SU-DHL-6 (cell line): ENCODE measurements at regions not wholly inside any gene's neighbourhood (a gene's known extent, or its start where the extent isn't known, plus 50 kb on each side); places are given as distances from the start of the nearest gene placed in this dataset.

Experiments
- H2AFZ ChIP-seq: fragments of 200-600 bp; sonication (generic); 2 replicates; pipeline ENCODE4 v1.6.1; 2014; ENCODE audit warnings: low read depth, mild to moderate bottlenecking, moderate library complexity, mixed read lengths, antibody characterized with exemption, low read length; ENCODE audit not compliant: severe bottlenecking
- H3F3A ChIP-seq: fragments of 200-600 bp; shearing (Covaris generic); 2 replicates; pipeline ENCODE4 v1.6.0; 2016; ENCODE audit warnings: antibody characterized with exemption, mild to moderate bottlenecking; ENCODE audit not compliant: insufficient read depth
- H3K27ac ChIP-seq: fragments of 200-600 bp; sonication (generic); 2 replicates; pipeline ENCODE4 v1.5.1; 2016; ENCODE audit warnings: low read depth, mild to moderate bottlenecking, low read length, moderate library complexity, mixed read lengths
- H3K27me3 ChIP-seq: fragments of 200-600 bp; sonication (generic), shearing (Covaris generic); 2 replicates; pipeline ENCODE4 v1.6.0; 2014; ENCODE audit warnings: mild to moderate bottlenecking, low read length
- H3K36me3 ChIP-seq: fragments of 200-600 bp; sonication (generic); 2 replicates; pipeline ENCODE4 v1.6.1; 2014; ENCODE audit warnings: mild to moderate bottlenecking, low read length, mixed read lengths
- H3K4me2 ChIP-seq: fragments of 300-600, 200-600 bp; shearing (Covaris generic), sonication (generic); 2 replicates; pipeline ENCODE4 v1.6.0; 2014; ENCODE audit warnings: low read length, low read depth, mild to moderate bottlenecking; ENCODE audit not compliant: poor library complexity, severe bottlenecking
- H3K4me3 ChIP-seq: fragments of 200-600 bp; sonication (generic); 2 replicates; pipeline ENCODE4 v1.5.1; 2014; ENCODE audit warnings: antibody characterized with exemption, low read length, mild to moderate bottlenecking, mixed read lengths; ENCODE audit not compliant: insufficient read depth, poor library complexity, severe bottlenecking
- H3K79me2 ChIP-seq: fragments of 200-600 bp; sonication (generic); 2 replicates; pipeline ENCODE4 v1.6.1; 2014; ENCODE audit warnings: mild to moderate bottlenecking, low read length, moderate library complexity; ENCODE audit not compliant: insufficient read depth
- H3K9ac ChIP-seq: fragments of 200-600 bp; sonication (generic); 2 replicates; pipeline ENCODE4 v1.7.0; 2014; ENCODE audit warnings: mild to moderate bottlenecking, low read length
- H3K9me2 ChIP-seq: fragments of 200-600 bp; sonication (generic); replicated peaks from 2 replicates; pipeline ENCODE4 v1.6.1; 2014; ENCODE audit warnings: low read length; ENCODE audit not compliant: insufficient read depth
- H3K9me3 ChIP-seq: fragments of 200-600 bp; sonication (generic); 2 replicates; pipeline ENCODE4 v1.6.1; 2014; ENCODE audit warnings: low read length, mixed read lengths; ENCODE audit not compliant: insufficient read depth
- H4K20me1 ChIP-seq: fragments of 200-600 bp; sonication (generic); 2 replicates; pipeline ENCODE4 v1.6.1; 2014; ENCODE audit warnings: low read depth, mild to moderate bottlenecking, antibody characterized with exemption, low read length, moderate library complexity, mixed read lengths
- EZH2phosphoT487 ChIP-seq: fragments of 200-600 bp; sonication (generic), shearing (Covaris generic); conservative IDR thresholded peaks from 2 replicates; pipeline ENCODE4 v1.6.1; 2018; ENCODE audit warnings: mild to moderate bottlenecking, antibody characterized with exemption, low read length, moderate library complexity, mixed read lengths
- TF ChIP-seq, protein P1 (sequence below): fragments of 200-600 bp; sonication (generic); IDR thresholded peaks from one replicate; pipeline ENCODE4 v1.5.1; 2017; ENCODE audit warnings: antibody characterized with exemption, mild to moderate bottlenecking, low read length, moderate library complexity; ENCODE audit not compliant: insufficient read depth, poor library complexity, severe bottlenecking

DNA sequence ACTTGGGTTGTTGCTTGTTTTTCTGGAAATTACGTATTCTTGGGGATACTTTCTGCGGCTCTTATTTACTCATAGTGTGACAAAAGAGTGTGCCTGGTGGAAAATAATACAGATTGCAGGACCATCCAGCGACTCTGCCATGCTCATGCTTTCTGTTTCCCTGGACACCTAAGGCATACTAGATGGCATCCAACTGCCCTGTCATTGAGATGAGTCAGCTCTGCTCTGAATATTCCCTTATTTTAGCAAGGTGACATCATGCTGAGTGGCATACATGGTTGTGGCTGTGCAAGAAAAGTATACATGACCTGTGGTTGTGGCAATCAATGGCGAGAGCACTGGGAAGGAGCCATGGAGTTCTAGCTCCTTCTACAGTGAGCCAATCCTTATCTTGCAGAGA, 471.0 kb downstream of the TMEM182 start:
- no peaks in the 10 kb centered on the region for H4K20me1 ChIP-seq
- H3F3A ChIP-seq = no peaks in the 10 kb centered on the region
- H3K36me3 ChIP-seq = no peaks in the 10 kb centered on the region
- no peak overlapping the region for H3K4me2 ChIP-seq
- no peak overlapping the region for H2AFZ ChIP-seq
- H3K9me2 ChIP-seq = no peaks in the 10 kb centered on the region
- H3K9me3 ChIP-seq = no peaks in the 10 kb centered on the region
- TF ChIP-seq, protein P1, sequence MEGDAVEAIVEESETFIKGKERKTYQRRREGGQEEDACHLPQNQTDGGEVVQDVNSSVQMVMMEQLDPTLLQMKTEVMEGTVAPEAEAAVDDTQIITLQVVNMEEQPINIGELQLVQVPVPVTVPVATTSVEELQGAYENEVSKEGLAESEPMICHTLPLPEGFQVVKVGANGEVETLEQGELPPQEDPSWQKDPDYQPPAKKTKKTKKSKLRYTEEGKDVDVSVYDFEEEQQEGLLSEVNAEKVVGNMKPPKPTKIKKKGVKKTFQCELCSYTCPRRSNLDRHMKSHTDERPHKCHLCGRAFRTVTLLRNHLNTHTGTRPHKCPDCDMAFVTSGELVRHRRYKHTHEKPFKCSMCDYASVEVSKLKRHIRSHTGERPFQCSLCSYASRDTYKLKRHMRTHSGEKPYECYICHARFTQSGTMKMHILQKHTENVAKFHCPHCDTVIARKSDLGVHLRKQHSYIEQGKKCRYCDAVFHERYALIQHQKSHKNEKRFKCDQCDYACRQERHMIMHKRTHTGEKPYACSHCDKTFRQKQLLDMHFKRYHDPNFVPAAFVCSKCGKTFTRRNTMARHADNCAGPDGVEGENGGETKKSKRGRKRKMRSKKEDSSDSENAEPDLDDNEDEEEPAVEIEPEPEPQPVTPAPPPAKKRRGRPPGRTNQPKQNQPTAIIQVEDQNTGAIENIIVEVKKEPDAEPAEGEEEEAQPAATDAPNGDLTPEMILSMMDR = no peak
- no peak for TF ChIP-seq EZH2phosphoT487
- no peak overlapping the region for H3K9ac ChIP-seq
- H3K4me3 ChIP-seq = no peak overlapping the region
- H3K27me3 ChIP-seq = no peaks in the 10 kb centered on the region
- H3K27ac ChIP-seq = no peak overlapping the region
- no peaks in the 10 kb centered on the region for H3K79me2 ChIP-seq

DNA sequence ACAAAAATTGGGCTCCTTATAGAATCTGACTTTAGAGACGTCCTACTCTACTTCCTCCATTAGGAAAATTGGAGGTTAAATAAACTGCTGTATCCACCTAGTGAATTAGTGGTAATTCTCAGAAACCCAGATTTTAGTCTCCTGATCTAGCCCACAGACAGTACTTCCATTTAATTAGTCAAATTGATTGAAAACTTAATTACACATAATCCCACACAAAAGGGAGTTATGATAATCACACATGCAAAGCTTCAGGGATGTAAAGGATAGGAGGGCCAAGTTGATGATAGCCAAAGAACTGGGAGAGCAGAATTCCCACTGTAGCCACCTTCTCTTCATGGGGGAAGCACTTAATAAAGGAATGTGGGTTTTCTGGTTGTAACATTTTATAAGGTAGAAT, 471.9 kb downstream of the TMEM182 start:
- no peak for TF ChIP-seq EZH2phosphoT487
- TF ChIP-seq, protein P1 = no peak
- no peaks in the 10 kb centered on the region for H3K9me3 ChIP-seq
- no peaks in the 10 kb centered on the region for H4K20me1 ChIP-seq
- no peak overlapping the region for H3K4me3 ChIP-seq
- no peak overlapping the region for H2AFZ ChIP-seq
- H3K27ac ChIP-seq = no peak overlapping the region
- H3K9me2 ChIP-seq = no peaks in the 10 kb centered on the region
- H3K4me2 ChIP-seq = no peak overlapping the region
- H3K36me3 ChIP-seq = no peaks in the 10 kb centered on the region
- no peaks in the 10 kb centered on the region for H3F3A ChIP-seq
- H3K9ac ChIP-seq = no peak overlapping the region
- no peaks in the 10 kb centered on the region for H3K79me2 ChIP-seq
- no peaks in the 10 kb centered on the region for H3K27me3 ChIP-seq

DNA sequence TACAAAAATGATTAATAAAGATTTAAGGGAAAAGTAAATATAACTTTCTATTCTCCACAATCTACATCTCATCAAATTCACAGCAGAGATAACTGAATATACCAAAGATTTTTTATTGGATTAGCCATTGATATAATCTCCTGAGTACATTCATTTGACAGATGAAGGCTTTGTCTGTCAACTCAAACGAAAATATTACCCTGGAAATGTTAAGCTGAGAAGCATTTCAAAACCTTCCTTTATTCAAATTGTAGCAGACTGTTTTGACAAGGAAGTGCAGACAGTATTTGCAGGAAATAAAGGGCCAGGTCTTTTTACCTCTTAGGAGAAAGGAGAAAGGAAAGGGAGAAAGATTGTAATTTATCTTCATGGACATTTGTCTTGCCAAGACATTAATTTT, 473.5 kb downstream of the TMEM182 start:
- H3K79me2 ChIP-seq = no peaks in the 10 kb centered on the region
- H3F3A ChIP-seq = no peaks in the 10 kb centered on the region
- no peak overlapping the region for H2AFZ ChIP-seq
- no peak overlapping the region for H3K9ac ChIP-seq
- no peak overlapping the region for H3K27ac ChIP-seq
- no peaks in the 10 kb centered on the region for H3K36me3 ChIP-seq
- H3K9me2 ChIP-seq = no peaks in the 10 kb centered on the region
- H3K4me2 ChIP-seq = no peak overlapping the region
- H3K4me3 ChIP-seq = no peak overlapping the region
- H3K9me3 ChIP-seq = no peaks in the 10 kb centered on the region
- TF ChIP-seq, protein P1 = no peak
- TF ChIP-seq EZH2phosphoT487 = no peak
- H3K27me3 ChIP-seq = no peaks in the 10 kb centered on the region
- H4K20me1 ChIP-seq = no peaks in the 10 kb centered on the region

DNA sequence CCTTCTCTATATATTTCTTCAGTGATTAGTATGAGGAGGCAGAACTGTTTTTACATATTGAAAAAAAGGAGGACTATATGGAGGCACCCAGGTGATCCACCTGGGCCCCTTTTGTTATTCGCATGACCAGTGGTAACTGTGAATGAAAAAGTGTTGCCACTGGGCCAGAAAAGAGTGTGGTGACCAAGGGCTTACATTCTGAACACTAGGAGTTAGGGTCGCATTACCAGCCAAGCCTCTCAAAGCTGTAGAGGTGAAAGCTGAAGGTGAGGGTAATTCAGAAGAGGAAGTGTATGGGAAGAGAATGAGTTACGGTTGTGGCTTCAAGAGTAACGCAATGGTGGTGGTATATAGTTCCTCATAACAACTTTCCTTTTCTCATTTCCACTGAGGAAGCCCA, 487.6 kb downstream of the TMEM182 start:
- no peak overlapping the region for H3K9ac ChIP-seq
- H3K9me2 ChIP-seq = no peaks in the 10 kb centered on the region
- H3K4me2 ChIP-seq = no peak overlapping the region
- TF ChIP-seq, protein P1 = no peak
- no peak for TF ChIP-seq EZH2phosphoT487
- no peak overlapping the region for H3K4me3 ChIP-seq
- H3K27me3 ChIP-seq = no peaks in the 10 kb centered on the region
- no peaks in the 10 kb centered on the region for H3K36me3 ChIP-seq
- no peak overlapping the region for H3K27ac ChIP-seq
- H3F3A ChIP-seq = no peaks in the 10 kb centered on the region
- H3K79me2 ChIP-seq = no peaks in the 10 kb centered on the region
- no peaks in the 10 kb centered on the region for H4K20me1 ChIP-seq
- no peak overlapping the region for H2AFZ ChIP-seq
- no peaks in the 10 kb centered on the region for H3K9me3 ChIP-seq
